ENCODE measurements at regions not wholly inside any gene's neighbourhood (a gene's known extent, or its start where the extent isn't known, plus 50 kb on each side); places are given as distances from the start of the nearest gene placed in this dataset.
"Not testable (repeated sequence)": the region's sequence is repeated elsewhere in the genome, so short reads cannot be mapped to it uniquely, and the experiment has no call there.

GRCh38 chr15:29516929-29517328 is 247.3 kb upstream of the NSMCE3 start:
- TF ChIP-seq CTCF (IDR thresholded peaks at IDR 0.05; ENCODE audit: extremely low read depth, insufficient read depth, missing control alignments): no peak
- in situ Hi-C loops (cut with MboI; ENCODE audit: low pct_unique_long_range_greater_than_20kb, low sequenced_read_pairs, unreplicated experiment): no loop called here
- no peak for DNase-seq (ENCODE audit: low spot score)

DNA sequence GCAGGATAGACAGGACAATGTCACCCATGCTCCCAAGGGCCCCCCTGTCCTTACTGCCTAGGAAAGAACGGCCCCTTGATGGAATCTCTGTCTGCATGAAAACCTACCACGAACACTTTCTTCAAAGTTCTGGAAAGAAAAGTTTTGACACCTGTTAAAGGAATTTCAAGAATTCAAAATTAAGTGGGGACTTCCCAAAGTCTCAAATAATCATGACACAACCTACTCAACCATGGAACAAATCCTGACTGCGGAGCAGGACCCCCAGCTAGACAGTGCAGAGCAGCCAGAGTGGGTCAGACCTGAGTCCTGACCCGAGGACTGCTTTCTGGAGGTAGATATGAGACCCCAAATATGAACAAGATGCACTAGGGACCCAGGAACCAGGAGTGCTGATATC is 245.3 kb upstream of the NSMCE3 start:
- in situ Hi-C loops (cut with MboI; ENCODE audit: low pct_unique_long_range_greater_than_20kb, low sequenced_read_pairs, unreplicated experiment): no loop called here
- no peak for TF ChIP-seq CTCF (IDR thresholded peaks at IDR 0.05; ENCODE audit: extremely low read depth, insufficient read depth, missing control alignments)

GRCh38 chr15:29511663-29512062 is 242.0 kb upstream of the NSMCE3 start:
- DNase-seq (ENCODE audit: low spot score): no peak
- in situ Hi-C loops (cut with MboI; ENCODE audit: low pct_unique_long_range_greater_than_20kb, low sequenced_read_pairs, unreplicated experiment): no loop called here
- TF ChIP-seq CTCF (IDR thresholded peaks at IDR 0.05; ENCODE audit: extremely low read depth, insufficient read depth, missing control alignments): no peak

More for the DNA sequence above, 245.3 kb upstream of the NSMCE3 start:
- DNase-seq (ENCODE audit: low spot score): no peak

GRCh38 chr15:29505535-29505934 is 235.9 kb upstream of the NSMCE3 start:
- in situ Hi-C loops (cut with MboI; ENCODE audit: low pct_unique_long_range_greater_than_20kb, low sequenced_read_pairs, unreplicated experiment); DNase-seq (ENCODE audit: low spot score): not testable (repeated sequence)

- in situ Hi-C loops (cut with MboI; ENCODE audit: low pct_unique_long_range_greater_than_20kb, low sequenced_read_pairs, unreplicated experiment): no loop called here
- no peak for DNase-seq (ENCODE audit: low spot score)
- TF ChIP-seq CTCF (IDR thresholded peaks at IDR 0.05; ENCODE audit: extremely low read depth, insufficient read depth, missing control alignments): no peak
These were observed 221.3 kb upstream of the NSMCE3 start for GRCh38 chr15:29490747-29491471.

DNA sequence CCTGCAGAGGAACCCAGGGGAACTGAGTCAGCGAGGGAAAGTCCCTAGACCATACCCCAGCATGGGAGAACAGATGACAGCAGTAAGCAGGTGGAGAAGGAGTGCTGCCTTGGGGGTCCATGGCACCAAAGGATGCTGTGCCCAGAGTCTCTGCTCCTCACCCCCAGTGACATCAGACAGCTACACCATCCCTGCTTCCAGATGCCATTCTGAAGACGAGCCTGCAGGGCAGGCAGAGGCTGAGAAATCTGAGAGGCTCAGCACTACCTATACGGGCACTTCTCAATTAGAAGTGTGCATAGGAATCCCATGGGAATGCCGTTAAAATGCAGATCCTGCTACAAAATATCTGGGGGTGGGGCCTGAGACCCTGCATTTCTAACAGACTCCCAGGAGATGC is 211.3 kb upstream of the NSMCE3 start:
- in situ Hi-C loops (cut with MboI; ENCODE audit: low pct_unique_long_range_greater_than_20kb, low sequenced_read_pairs, unreplicated experiment): no loop called here
- TF ChIP-seq CTCF (IDR thresholded peaks at IDR 0.05; ENCODE audit: extremely low read depth, insufficient read depth, missing control alignments): no peak
- no peak for DNase-seq (ENCODE audit: low spot score)

DNA sequence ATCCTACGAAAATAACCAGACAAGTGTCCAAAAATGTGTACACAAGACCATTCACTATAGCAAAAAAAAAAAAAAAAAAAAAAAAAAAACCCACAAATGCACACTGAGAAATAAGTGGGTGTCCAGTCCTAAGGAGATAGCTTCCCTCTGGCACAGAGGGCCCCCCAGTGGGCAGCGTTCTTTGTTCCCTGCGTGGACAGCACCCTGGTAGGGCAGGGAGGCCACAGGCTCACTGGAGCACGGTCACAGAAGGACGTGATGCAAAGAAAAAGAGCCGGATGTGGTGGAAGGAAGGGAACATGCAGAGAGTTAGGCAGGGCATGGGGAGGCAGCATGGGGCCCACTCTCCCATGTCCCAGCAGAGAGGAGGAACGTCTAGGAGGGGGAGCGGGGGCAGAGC is 210.7 kb upstream of the NSMCE3 start:
- in situ Hi-C loops (cut with MboI; ENCODE audit: low pct_unique_long_range_greater_than_20kb, low sequenced_read_pairs, unreplicated experiment): no loop called here
- no peak for DNase-seq (ENCODE audit: low spot score)

More for the DNA sequence above, 210.7 kb upstream of the NSMCE3 start:
- no peak for TF ChIP-seq CTCF (IDR thresholded peaks at IDR 0.05; ENCODE audit: extremely low read depth, insufficient read depth, missing control alignments)

Data from GM13977 (cell line).